Mesenchymal stem cell (in vitro differentiated cells and primary cell): ENCODE measurements at regions not wholly inside any gene's neighbourhood (a gene's known extent, or its start where the extent isn't known, plus 50 kb on each side); places are given as distances from the start of the nearest gene placed in this dataset.

Source experiments
- DNase-seq: peaks from one replicate; pipeline ENCODE4 v3.0.0-alpha.2; 2013
- H2AFZ ChIP-seq: one replicate; pipeline ENCODE4 v1.6.1; 2013; ENCODE audit warnings: low read depth, mild to moderate bottlenecking, control low read depth, inconsistent platforms, low read length, moderate library complexity
- H2AK5ac ChIP-seq: 2 replicates; pipeline ENCODE4 v1.6.1; 2013; ENCODE audit warnings: low read length, moderate library complexity, mild to moderate bottlenecking, inconsistent platforms; ENCODE audit not compliant: severe bottlenecking
- H2BK120ac ChIP-seq: one replicate; pipeline ENCODE4 v1.6.1; 2013; ENCODE audit warnings: low read depth, mild to moderate bottlenecking, inconsistent platforms, low read length, moderate library complexity
- H2BK12ac ChIP-seq, 2 experiments: one replicate each; pipeline ENCODE4 v1.6.1; 2013; ENCODE audit warnings: inconsistent platforms in 2 of 2, low read length in 2 of 2, mild to moderate bottlenecking in 2 of 2, moderate library complexity in 2 of 2, control low read depth in 1 of 2
- H2BK15ac ChIP-seq: one replicate; pipeline ENCODE4 v1.6.1; 2013; ENCODE audit warnings: mild to moderate bottlenecking, low read depth, inconsistent platforms; ENCODE audit not compliant: poor library complexity, severe bottlenecking
- H2BK5ac ChIP-seq: 2 replicates; pipeline ENCODE4 v1.6.1; 2013; ENCODE audit warnings: low read depth, mild to moderate bottlenecking, low read length, control low read depth, inconsistent platforms; ENCODE audit not compliant: poor library complexity, severe bottlenecking
- H3K14ac ChIP-seq, 2 experiments: one replicate each; pipeline ENCODE4 v1.6.1; 2013; ENCODE audit warnings: inconsistent platforms in 2 of 2, low read length in 2 of 2, control low read depth in 1 of 2, mild to moderate bottlenecking in 1 of 2, moderate library complexity in 1 of 2
- H3K18ac ChIP-seq, 2 experiments: one replicate each; pipeline ENCODE4 v1.6.1; 2013; ENCODE audit warnings: inconsistent platforms in 2 of 2, low read length in 2 of 2, control low read depth in 1 of 2, low read depth in 1 of 2, mild to moderate bottlenecking in 1 of 2
- H3K23ac ChIP-seq, 2 experiments: one replicate each; pipeline ENCODE4 v1.6.1; 2013; ENCODE audit warnings: inconsistent platforms in 2 of 2, low read length in 2 of 2, mild to moderate bottlenecking in 2 of 2, moderate library complexity in 2 of 2, control low read depth in 1 of 2
- H3K27ac ChIP-seq: 2 replicates; pipeline ENCODE4 v1.5.1; 2013; ENCODE audit warnings: mild to moderate bottlenecking, moderate library complexity, low read length, control low read depth, inconsistent platforms; ENCODE audit not compliant: poor library complexity, severe bottlenecking
- H3K27me3 ChIP-seq, 2 experiments: 2 replicates each; pipeline versions ENCODE4 v1.6.1 to v1.7.0; 2013; ENCODE audit warnings: low read length in 2 of 2, mild to moderate bottlenecking in 2 of 2, moderate library complexity in 2 of 2, control low read depth in 1 of 2, inconsistent platforms in 1 of 2; ENCODE audit not compliant: control insufficient read depth in 1 of 2, insufficient read depth in 1 of 2
- H3K36me3 ChIP-seq, 2 experiments: 2 replicates each; pipeline versions ENCODE4 v1.6.1 to v1.7.0; 2013; ENCODE audit warnings: low read length in 2 of 2, control low read depth in 1 of 2, inconsistent platforms in 1 of 2, low read depth in 1 of 2, mild to moderate bottlenecking in 1 of 2; ENCODE audit not compliant: insufficient read depth in 2 of 2, control insufficient read depth in 1 of 2
- H3K4ac ChIP-seq, 2 experiments: one replicate each; pipeline ENCODE4 v1.6.1; 2013; ENCODE audit warnings: inconsistent platforms in 2 of 2, low read length in 2 of 2, mild to moderate bottlenecking in 2 of 2, moderate library complexity in 2 of 2, control low read depth in 1 of 2, low read depth in 1 of 2
- H3K4me1 ChIP-seq: 2 replicates; pipeline ENCODE4 v1.6.1; 2013; ENCODE audit warnings: low read depth, low read length, control low read depth; ENCODE audit not compliant: control insufficient read depth, insufficient read depth
- H3K4me2 ChIP-seq: 2 replicates; pipeline ENCODE4 v1.6.1; 2013; ENCODE audit warnings: low read length, mild to moderate bottlenecking, inconsistent platforms; ENCODE audit not compliant: poor library complexity, severe bottlenecking
- H3K4me3 ChIP-seq, 2 experiments: 2 replicates each; pipeline versions ENCODE4 v1.5.1 to v1.7.0; 2013; ENCODE audit warnings: low read length in 2 of 2, mild to moderate bottlenecking in 2 of 2, control low read depth in 1 of 2, low read depth in 1 of 2; ENCODE audit not compliant: insufficient read depth in 1 of 2
- H3K79me1 ChIP-seq: replicated peaks from 2 replicates; pipeline ENCODE4 v1.6.1; 2013; ENCODE audit warnings: mild to moderate bottlenecking, control low read depth, low read length, inconsistent platforms; ENCODE audit not compliant: poor library complexity, severe bottlenecking
- H3K9ac ChIP-seq: 2 replicates; pipeline ENCODE4 v1.7.0; 2013; ENCODE audit warnings: mild to moderate bottlenecking, low read length, moderate library complexity
- H3K9me3 ChIP-seq: 2 replicates; pipeline ENCODE4 v1.7.0; 2013; ENCODE audit warnings: mild to moderate bottlenecking, low read length; ENCODE audit not compliant: control insufficient read depth
- H4K8ac ChIP-seq: one replicate; pipeline ENCODE4 v1.6.1; 2013; ENCODE audit warnings: inconsistent platforms, mild to moderate bottlenecking, low read length, moderate library complexity
- H4K91ac ChIP-seq: one replicate; pipeline ENCODE4 v1.6.1; 2013; ENCODE audit warnings: mild to moderate bottlenecking, low read length, inconsistent platforms
- WGBS: methylation state at CpG from one replicate; pipeline ENCODE4 v1.1.7; 2013; ENCODE audit warnings: mixed read lengths; 5-methylcytosine and 5-hydroxymethylcytosine counted together

DNA sequence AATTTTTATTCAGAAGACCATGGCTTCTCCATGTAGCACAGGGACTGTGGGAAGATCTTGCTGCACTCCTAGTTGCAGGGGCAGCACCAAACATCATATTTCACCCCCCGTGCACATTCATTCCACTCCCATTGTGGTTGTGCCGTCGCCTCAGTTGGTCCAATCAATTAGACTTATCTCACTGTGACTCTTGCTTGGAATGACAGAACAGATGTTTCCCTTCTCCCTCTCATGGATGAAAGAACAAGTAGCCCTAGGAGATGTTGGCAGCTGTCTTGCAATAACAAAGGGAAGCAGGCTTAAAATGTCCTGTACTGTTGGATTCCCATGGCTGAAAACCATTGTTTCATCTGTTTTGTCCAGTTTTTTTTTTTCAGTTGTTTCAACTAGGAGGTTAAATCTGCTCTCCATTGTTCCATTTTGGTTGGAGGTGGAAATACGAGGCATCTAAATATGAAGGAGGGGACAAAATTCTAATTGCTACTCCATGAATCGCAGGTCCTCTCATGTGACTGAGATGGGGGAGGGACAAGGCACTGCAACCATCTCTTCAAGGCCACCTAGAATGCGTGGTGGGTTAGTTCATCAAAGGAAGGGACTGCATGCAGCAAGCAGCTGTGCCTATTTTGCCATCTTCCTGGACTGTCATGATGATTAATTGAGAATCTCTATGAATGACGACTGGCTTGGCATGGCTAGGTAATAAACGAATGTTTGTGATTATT lies 214.4 kb downstream of the NSG2 start:
- H3K27ac ChIP-seq: no peak overlapping the region
- 73% methylated on average over 8 of the region's 8 CpGs for WGBS
- no peak overlapping the region for H2AFZ ChIP-seq
- no peak overlapping the region for H3K4ac ChIP-seq
- H3K18ac ChIP-seq: no peak overlapping the region
- no peak overlapping the region for H2BK5ac ChIP-seq
- no peak overlapping the region for H4K8ac ChIP-seq
- H3K9ac ChIP-seq: no peak overlapping the region
- DNase-seq: no peak
- no peaks in the 10 kb centered on the region for H3K79me1 ChIP-seq
- peaks cover 6% of the 10 kb centered on the region for H3K9me3 ChIP-seq
- no peaks in the 10 kb centered on the region for H3K27me3 ChIP-seq
- no peak overlapping the region for H3K23ac ChIP-seq
- H2BK15ac ChIP-seq: no peak overlapping the region
- no peak overlapping the region for H3K14ac ChIP-seq
- H3K4me1 ChIP-seq: no peaks in the 10 kb centered on the region
- no peak overlapping the region for H2BK12ac ChIP-seq
- H4K91ac ChIP-seq: no peak overlapping the region
- H3K4me2 ChIP-seq: no peak overlapping the region
- no peak overlapping the region for H2BK120ac ChIP-seq
- no peak overlapping the region for H3K4me3 ChIP-seq
- H3K36me3 ChIP-seq: no peaks in the 10 kb centered on the region
- no peak overlapping the region for H2AK5ac ChIP-seq

DNA sequence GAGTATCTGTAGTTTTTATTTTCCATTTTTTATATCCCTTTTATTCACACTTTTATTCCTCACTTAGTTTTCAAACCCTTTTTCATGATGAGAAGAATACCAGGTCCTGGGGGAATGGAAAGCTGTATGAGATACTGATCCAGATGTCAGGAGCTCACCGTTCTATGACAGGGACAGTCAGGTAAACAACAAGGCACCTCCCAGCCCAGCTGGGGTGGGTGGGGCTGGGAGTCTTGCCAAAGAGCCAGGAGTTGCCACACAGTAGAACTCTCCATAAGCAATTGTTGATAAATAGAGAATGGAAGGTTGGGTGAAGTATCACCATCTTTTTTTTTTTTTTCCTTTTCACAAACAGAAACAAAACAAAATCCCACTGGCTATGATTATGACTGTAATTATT lies 225.8 kb downstream of the NSG2 start:
- H3K4me1 ChIP-seq: no peaks in the 10 kb centered on the region
- H2BK15ac ChIP-seq: no peak overlapping the region
- no peak overlapping the region for H2BK12ac ChIP-seq
- H3K4me2 ChIP-seq: no peak overlapping the region
- H3K23ac ChIP-seq: no peak overlapping the region
- no peak for DNase-seq
- no peak overlapping the region for H3K18ac ChIP-seq
- no peak overlapping the region for H4K91ac ChIP-seq
- H3K36me3 ChIP-seq: no peaks in the 10 kb centered on the region
- H2AFZ ChIP-seq: no peak overlapping the region
- no peak overlapping the region for H3K27ac ChIP-seq
- H3K4me3 ChIP-seq: no peak overlapping the region
- no peak overlapping the region for H3K4ac ChIP-seq
- no peak overlapping the region for H2AK5ac ChIP-seq
- H3K9ac ChIP-seq: no peak overlapping the region
- H2BK5ac ChIP-seq: no peak overlapping the region
- no peak overlapping the region for H2BK120ac ChIP-seq
- H4K8ac ChIP-seq: no peak overlapping the region
- no peaks in the 10 kb centered on the region for H3K79me1 ChIP-seq
- WGBS: 14% methylated on average over 1 of the region's 1 CpG
- H3K14ac ChIP-seq: no peak overlapping the region
- no peaks in the 10 kb centered on the region for H3K27me3 ChIP-seq
- peaks cover 5% of the 10 kb centered on the region for H3K9me3 ChIP-seq

DNA sequence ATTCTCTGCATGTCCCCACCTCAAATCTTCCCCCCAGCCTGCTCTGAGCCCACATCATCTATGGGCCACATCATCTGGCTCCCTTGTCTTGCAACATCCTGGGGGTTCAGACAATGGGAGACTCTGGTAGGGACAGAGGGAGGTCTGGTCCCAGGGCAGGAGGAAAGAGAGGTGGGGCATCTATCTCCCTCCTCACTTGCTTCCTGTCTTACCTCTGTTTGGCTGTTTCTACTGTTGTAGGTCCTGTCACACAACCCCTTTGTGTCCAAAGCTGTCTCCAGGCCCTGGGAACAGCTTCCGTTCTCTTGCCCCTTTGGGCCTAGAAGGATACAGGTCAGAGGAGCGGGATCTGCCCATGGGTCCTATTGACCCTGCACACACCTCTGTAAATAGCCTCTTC lies 227.2 kb downstream of the NSG2 start:
- H3K27me3 ChIP-seq: no peaks in the 10 kb centered on the region
- no peak overlapping the region for H3K4ac ChIP-seq
- H2BK120ac ChIP-seq: no peak overlapping the region
- H3K36me3 ChIP-seq: no peaks in the 10 kb centered on the region
- H4K8ac ChIP-seq: no peak overlapping the region
- H3K9ac ChIP-seq: no peak overlapping the region
- no peak overlapping the region for H2BK15ac ChIP-seq
- no peak overlapping the region for H3K27ac ChIP-seq
- no peak overlapping the region for H2AK5ac ChIP-seq
- H4K91ac ChIP-seq: no peak overlapping the region
- 70% methylated on average over 2 of the region's 2 CpGs for WGBS
- no peak overlapping the region for H2BK5ac ChIP-seq
- H3K4me1 ChIP-seq: no peaks in the 10 kb centered on the region
- no peak overlapping the region for H3K4me2 ChIP-seq
- H3K9me3 ChIP-seq: peaks cover 5% of the 10 kb centered on the region
- H3K4me3 ChIP-seq: no peak overlapping the region
- no peak overlapping the region for H3K18ac ChIP-seq
- no peak overlapping the region for H3K14ac ChIP-seq
- no peaks in the 10 kb centered on the region for H3K79me1 ChIP-seq
- no peak overlapping the region for H2AFZ ChIP-seq
- H2BK12ac ChIP-seq: no peak overlapping the region
- DNase-seq: no peak
- H3K23ac ChIP-seq: no peak overlapping the region

DNA sequence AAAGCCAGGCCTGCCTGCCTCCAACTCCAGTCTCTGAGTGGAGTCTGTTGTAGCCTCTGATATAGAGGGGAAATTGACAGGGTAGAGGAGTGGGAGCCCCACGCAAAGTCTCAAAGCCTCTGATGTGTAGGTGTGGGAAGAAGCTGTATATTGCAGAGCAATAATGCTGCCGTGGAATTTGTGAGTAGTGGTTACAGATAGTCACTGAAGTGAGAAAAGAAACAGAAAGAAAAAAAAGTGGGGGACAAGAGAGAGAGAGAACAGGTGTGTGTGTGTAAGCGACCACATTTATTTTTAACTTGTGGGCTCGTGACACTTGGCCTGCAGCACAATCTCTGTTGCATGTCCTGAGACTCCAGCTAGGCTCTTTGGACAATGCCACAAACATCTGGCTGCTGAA lies 227.8 kb downstream of the NSG2 start:
- H2AFZ ChIP-seq: no peak overlapping the region
- WGBS: 75% methylated on average over 4 of the region's 4 CpGs

More for the DNA sequence above, 227.8 kb downstream of the NSG2 start:
- Histone ChIP-seq H4K91ac (no peak overlapping the region), H3K4me1 (no peaks in the 10 kb centered on the region), H2BK120ac (no peak overlapping the region), H3K14ac (no peak overlapping the region), H2BK15ac (no peak overlapping the region), H3K4me2 (no peak overlapping the region), H3K36me3 (no peaks in the 10 kb centered on the region), H3K79me1 (no peaks in the 10 kb centered on the region), H2BK5ac (no peak overlapping the region), H3K4ac (no peak overlapping the region), H3K27ac (no peak overlapping the region), H2BK12ac (no peak overlapping the region), H3K4me3 (no peak overlapping the region), H3K23ac (no peak overlapping the region), H3K9me3 (peaks cover 5% of the 10 kb centered on the region), H4K8ac (no peak overlapping the region), H2AK5ac (no peak overlapping the region), H3K27me3 (no peaks in the 10 kb centered on the region), H3K18ac (no peak overlapping the region), H3K9ac (no peak overlapping the region)
- DNase-seq: no peak
